Astrocyte of the cerebellum (primary cell): ENCODE measurements at regions not wholly inside any gene's neighbourhood (a gene's known extent, or its start where the extent isn't known, plus 50 kb on each side); places are given as distances from the start of the nearest gene placed in this dataset.

Experiments used
- DNase-seq: peaks from one replicate; pipeline ENCODE4 v3.0.0-alpha.2; 2011; ENCODE audit warnings: low read depth
- H3K4me3 ChIP-seq: 2 replicates; pipeline ENCODE4 v1.5.1; 2011; ENCODE audit warnings: mild to moderate bottlenecking, low read depth, low read length, moderate library complexity
- in situ Hi-C: cut with HindIII; loops from 2 replicates; pipeline ENCODE4 v1.10.0; 2017; ENCODE audit warnings: low sequenced_read_pairs
- TF ChIP-seq, protein P1 (sequence below): IDR thresholded peaks from 2 replicates; pipeline ENCODE4 v1.5.1; 2012; ENCODE audit warnings: low read length, low read depth, moderate library complexity, mild to moderate bottlenecking; ENCODE audit errors: missing control alignments

DNA sequence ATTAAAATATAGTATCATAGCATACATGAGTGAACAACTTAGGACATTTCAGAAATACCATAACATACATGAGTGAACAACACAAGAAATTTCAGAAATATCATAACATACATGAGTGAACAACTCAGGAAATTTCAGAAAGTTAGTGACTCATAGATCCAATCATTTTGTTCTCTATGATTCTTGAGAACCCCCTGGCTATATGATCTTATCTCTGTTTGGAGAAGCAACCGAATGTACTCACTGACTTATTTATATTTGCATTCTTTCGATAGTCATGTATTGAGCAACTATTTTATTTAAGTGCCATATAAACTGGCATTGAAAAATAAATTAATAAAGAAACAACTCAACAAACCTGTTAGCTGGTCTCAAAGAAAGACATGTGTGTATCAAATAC, 251.1 kb downstream of the EFNB2 start:
- H3K4me3 ChIP-seq, result no peak overlapping the region
- in situ Hi-C loops, result no loop called here
- no peak for DNase-seq
- TF ChIP-seq, protein P1, sequence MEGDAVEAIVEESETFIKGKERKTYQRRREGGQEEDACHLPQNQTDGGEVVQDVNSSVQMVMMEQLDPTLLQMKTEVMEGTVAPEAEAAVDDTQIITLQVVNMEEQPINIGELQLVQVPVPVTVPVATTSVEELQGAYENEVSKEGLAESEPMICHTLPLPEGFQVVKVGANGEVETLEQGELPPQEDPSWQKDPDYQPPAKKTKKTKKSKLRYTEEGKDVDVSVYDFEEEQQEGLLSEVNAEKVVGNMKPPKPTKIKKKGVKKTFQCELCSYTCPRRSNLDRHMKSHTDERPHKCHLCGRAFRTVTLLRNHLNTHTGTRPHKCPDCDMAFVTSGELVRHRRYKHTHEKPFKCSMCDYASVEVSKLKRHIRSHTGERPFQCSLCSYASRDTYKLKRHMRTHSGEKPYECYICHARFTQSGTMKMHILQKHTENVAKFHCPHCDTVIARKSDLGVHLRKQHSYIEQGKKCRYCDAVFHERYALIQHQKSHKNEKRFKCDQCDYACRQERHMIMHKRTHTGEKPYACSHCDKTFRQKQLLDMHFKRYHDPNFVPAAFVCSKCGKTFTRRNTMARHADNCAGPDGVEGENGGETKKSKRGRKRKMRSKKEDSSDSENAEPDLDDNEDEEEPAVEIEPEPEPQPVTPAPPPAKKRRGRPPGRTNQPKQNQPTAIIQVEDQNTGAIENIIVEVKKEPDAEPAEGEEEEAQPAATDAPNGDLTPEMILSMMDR, result no peak

DNA sequence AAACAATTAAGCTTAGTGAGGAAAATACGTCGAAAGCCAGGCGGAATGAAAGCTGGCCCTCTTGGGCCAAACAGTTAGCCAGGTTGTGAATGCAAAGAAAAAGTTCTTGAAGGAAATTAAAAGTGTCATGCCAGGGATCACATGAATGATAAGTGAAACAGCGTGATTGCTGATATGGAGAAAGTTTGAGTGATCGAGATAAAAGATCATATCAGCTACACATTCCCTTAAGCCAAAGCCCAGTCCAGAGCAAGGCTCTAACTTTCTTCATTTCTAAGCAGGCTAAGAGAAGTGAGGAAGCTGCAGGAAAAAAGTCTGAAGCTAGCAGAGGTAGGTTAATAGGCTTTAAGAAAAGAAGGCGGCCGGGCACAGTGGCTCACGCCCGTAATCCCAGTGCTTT, 254.0 kb downstream of the EFNB2 start:
- in situ Hi-C loops, result no loop called here

DNA sequence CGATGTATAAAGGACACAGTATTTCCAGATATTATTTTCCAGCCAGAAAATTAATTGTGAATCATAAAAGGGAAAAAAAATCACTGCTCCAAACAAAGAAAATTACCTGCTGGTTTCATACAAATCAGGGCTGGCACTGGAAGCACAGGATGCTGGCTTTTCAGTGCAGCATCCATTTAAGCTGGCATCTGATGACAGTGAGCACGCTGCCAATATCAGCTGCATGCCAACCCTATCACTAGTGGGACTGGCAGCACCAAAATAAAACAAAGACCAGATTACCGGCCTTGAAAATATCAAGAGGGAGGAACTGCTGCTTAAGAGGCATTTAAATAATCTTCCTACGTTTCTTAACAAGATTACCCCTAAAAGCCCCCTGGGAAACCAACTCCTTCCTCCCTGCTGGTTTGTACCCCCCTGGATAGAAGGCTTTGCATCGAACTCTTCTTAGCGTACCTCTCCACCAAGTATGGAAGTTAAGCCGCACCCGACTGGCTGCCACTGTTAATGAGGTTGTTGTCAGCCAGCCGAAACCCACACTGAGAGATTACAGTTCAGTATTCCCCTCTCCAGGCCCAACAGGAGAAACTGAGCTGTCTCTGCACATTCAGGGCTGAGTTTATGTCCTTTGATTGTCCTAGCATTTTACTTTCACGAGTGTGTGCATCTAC, 257.8 kb downstream of the EFNB2 start:
- TF ChIP-seq, protein P1, result no peak
- DNase-seq, result no peak
- no peak overlapping the region for H3K4me3 ChIP-seq
- in situ Hi-C loops, result no loop called here

More for the DNA sequence above, 254.0 kb downstream of the EFNB2 start:
- no peak for DNase-seq
- TF ChIP-seq, protein P1, result no peak
- H3K4me3 ChIP-seq, result no peak overlapping the region

DNA sequence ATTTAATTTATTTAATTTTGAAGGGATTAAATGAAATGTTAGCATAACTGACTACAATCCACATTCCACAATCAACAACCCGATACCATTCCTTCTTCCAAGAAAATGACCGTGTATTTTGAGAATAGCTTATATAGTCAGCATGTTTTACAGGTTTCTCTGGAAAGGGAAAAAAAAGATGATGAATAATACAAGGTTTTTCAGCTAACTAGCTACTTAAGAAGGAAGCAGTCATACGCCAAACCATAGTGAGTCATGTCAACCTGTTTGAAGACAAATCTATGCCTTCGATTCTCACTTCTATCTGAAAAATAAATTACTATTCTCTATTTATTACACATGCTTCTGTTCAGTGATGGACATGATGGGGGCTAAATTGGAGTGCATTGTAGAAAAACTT, 258.6 kb downstream of the EFNB2 start:
- H3K4me3 ChIP-seq, result no peak overlapping the region
- in situ Hi-C loops, result no loop called here
- peak; percentile 33 for DNase-seq
- TF ChIP-seq, protein P1, result no peak

DNA sequence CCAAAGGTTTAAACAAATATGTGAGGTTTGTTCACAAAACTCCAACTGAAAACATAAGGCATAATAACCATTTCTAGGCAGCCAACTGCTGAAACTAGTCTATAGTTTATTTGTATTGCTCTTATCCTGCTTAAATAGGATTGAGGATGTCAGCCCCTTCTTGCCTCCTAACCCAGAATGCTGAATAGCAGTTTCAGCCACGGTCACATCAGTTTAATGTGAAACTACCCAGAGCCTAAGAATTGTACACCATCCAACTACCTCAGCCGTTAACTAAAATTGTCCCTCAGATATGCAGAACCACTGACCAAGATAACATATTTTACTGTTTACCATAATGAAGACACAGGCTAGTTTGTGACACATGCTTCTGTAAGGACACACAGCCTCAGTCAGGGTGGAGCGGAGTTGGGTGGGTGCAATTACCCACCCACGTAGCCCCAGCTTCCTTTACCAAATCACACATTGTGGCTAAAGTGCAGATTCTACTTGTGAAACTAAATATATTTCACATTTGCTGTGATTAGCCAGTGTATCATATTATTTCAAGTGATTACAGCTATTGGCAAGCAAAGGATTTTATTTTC, 259.9 kb downstream of the EFNB2 start:
- DNase-seq, result no peak
- TF ChIP-seq, protein P1, result no peak
- in situ Hi-C loops, result no loop called here
- no peak overlapping the region for H3K4me3 ChIP-seq

DNA sequence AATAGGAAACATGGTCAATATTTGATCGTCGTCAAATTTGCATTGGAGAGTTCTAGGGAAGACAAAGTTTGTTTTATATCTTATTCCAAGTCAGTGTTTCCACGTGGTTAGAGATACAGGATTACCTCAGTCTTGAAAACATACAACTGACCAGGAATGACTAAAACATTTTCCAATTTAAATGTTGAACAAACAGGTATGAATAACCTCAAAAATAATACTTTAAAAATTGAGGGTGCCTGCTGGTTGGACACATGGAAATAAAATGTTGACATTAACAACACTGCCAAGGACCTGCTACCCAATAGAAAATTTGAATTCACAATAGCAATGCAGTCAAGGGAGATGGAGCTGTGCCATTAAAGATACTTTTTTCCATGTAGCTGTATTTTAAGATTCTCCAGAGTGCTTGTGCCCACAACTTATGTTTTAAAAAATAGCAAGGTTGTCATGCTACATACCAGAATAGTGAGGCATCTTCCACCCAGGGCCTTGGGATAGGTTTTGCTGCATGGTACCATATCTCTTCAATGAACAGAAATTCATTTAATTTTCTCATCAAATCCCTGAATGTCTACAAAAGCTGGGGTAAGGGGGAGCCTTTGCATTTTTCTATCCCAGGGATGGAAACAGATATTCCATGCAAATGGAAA, 260.8 kb downstream of the EFNB2 start:
- TF ChIP-seq, protein P1, result no peak
- H3K4me3 ChIP-seq, result no peak overlapping the region
- in situ Hi-C loops, result no loop called here
- DNase-seq, result no peak
